Hematopoietic multipotent progenitor cell treated with erythropoietin and hydrocortisone succinate and interleukin-3 and kit ligand, for 8 days (in vitro differentiated cells): ENCODE measurements at regions not wholly inside any gene's neighbourhood (a gene's known extent, or its start where the extent isn't known, plus 50 kb on each side); places are given as distances from the start of the nearest gene placed in this dataset.

Source experiments
- DNase-seq: peaks from one replicate; pipeline ENCODE4 v3.0.0-alpha.2; 2015

DNA sequence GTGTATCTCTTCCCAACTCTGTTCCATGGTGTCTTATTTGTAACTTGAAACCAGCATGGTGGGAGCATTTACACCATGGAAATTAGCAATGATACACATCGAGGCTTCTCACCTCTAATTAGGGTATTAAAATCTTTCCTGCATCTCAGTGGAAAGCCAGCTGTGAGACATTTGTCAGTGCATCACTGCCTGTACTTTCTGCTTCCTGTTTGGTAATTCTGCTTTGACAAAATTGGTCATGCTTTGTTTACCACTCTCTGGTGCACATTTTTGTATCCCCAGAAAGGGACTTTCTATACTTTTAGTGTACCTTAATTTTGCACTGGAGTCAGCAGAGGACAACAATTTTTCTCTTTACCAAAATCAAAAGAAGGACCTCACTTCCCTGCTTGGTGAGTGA lies 402.1 kb downstream of the PDCD6IP start:
- no peak for DNase-seq

GRCh38 chr3:34202975-34203374 lies 404.5 kb downstream of the PDCD6IP start:
- no peak for DNase-seq

DNA sequence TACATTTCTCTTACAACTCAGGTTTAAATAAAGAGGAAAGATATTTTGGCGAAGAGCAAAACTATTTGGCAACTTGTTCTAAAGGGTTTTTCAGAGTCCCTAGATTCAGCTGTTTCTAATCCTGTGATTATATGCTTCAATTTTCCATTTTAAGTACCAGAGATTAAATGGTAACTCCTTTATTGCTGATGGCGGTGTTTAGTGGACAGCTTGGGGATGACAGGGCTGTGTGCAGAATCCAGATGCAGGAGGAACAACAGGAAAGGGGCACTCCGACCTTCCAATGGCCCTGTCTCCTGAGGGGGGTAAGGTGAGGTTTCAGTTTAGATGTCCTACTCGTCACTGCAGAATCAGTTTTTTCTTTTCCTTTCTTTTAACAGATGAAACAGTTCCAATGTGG lies 405.0 kb downstream of the PDCD6IP start:
- DNase-seq: no peak

- DNase-seq: no peak
Observed at GRCh38 chr3:34207002-34207401, 408.6 kb downstream of the PDCD6IP start.

DNA sequence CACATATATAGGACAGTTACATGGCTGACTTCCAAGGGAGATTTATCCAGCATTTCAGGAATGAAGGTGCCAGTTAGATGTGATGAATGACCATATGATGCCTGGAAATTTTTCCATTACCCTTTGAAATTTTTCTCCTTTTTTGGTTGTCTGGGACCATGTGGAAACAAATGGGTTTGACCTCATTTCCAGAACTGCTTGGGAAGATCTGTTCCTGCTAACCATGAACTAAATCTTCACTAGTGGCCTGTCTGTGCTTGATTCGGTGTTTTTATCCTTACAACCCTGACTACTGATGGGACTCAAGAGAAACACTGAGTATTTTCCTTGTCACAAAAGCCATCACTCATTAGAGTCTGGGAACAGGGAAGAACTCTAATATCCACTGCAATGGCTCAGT lies 409.4 kb downstream of the PDCD6IP start:
- DNase-seq: no peak

- DNase-seq: no peak
Observed at GRCh38 chr3:34212175-34212574, 413.7 kb downstream of the PDCD6IP start.

- DNase-seq: no peak
Observed at GRCh38 chr3:34212656-34213055, 414.2 kb downstream of the PDCD6IP start.

DNA sequence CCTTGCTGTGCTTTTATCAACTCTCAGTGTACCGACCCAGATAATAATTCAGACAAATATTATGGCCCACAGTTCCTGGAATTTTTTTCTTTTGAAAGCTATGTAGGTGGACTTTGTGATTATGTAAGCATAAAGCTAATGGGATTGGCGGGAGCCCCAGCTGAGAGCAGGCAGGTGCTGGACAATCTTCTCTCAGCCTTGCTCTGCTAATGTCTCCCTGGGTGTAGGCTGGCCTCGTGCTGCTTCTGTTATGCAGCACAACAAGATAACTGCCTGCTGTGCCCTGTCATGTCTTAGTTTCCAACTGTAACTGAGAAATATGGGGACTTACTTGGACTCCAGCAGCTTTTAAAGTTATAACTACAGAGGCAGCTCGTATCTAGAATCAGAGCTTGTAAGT lies 415.0 kb downstream of the PDCD6IP start:
- DNase-seq: no peak

- DNase-seq: no peak
Observed at GRCh38 chr3:34216711-34217335, 418.4 kb downstream of the PDCD6IP start.

DNA sequence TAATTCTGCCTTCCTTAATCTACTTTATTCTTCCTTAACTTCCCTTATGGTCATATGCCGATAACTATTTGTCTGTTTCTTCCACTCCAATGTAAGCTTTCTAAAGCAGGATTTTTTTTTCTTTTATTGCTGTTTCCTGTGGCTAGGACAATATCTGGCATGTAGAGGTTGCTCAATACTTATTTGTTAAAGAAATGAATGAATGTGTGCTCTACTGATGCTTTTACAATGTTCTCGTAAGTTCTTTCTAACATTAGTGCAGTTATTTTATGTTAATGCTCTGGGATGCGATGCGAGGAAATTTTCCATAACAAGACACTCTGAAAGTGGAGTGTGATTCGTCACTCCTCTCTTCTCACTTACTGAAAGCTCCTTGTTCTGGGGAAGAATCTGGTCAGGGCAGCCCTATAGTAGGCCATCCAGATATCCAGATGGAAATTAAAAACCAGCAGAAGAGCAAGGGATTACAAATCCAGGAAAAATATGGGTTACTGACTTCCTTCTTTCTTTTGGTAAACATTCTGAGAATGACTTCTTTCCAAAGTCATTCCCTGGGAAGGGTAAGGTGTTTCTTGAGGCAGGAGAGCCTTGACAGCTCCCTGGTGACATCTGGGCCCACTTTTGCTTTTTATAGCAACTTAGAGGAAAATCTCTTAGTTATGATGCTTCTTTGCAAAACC lies 420.4 kb downstream of the PDCD6IP start:
- no peak for DNase-seq

GRCh38 chr3:34219556-34219955 lies 421.1 kb downstream of the PDCD6IP start:
- no peak for DNase-seq

- no peak for DNase-seq
Observed at GRCh38 chr3:34225821-34226366, 427.5 kb downstream of the PDCD6IP start.

GRCh38 chr3:34229876-34230275 lies 431.4 kb downstream of the PDCD6IP start:
- DNase-seq: no peak

DNA sequence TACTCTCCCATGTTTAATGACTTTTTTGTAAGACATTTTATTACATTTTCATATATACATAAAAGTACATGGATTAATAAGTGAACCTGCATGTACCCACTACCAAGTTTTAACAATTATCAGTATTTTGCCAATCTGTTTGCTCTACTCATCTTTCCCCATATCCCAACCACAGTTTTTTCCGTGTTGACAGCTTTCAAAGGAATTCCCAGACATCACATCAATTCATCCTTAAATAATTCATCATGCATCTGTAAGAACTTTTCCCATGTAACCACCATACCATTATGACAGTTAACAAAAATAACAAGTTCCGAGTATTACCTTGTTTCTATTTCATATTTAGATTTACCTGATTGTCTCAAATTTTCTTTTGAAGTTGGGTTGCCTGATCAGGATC lies 436.7 kb downstream of the PDCD6IP start:
- DNase-seq: no peak

- no peak for DNase-seq
Observed at GRCh38 chr3:34237946-34238345, 439.5 kb downstream of the PDCD6IP start.

GRCh38 chr3:34238407-34238806 lies 440.0 kb downstream of the PDCD6IP start:
- DNase-seq: no peak

- DNase-seq: no peak
Observed at GRCh38 chr3:34239287-34239686, 440.9 kb downstream of the PDCD6IP start.

- no peak for DNase-seq
Observed at GRCh38 chr3:34239875-34240274, 441.4 kb downstream of the PDCD6IP start.

DNA sequence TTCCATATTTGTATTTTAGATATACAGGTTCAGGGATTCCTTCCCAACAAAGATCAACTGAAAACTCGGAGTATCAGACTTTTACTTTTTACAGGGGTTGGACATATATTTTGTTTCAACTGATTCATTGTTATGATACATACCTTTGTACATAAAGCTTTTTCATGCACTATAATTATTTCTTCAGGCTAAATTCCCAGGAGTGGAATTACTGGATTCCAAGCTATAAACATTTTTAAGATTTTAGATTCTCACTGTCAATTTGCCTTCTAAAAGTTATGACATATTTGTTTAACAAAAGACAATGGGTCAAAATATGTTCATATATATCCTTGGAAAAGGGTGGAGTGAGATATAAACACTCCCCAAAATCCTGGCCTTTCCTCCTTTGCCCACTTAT lies 449.0 kb downstream of the PDCD6IP start:
- DNase-seq: no peak

DNA sequence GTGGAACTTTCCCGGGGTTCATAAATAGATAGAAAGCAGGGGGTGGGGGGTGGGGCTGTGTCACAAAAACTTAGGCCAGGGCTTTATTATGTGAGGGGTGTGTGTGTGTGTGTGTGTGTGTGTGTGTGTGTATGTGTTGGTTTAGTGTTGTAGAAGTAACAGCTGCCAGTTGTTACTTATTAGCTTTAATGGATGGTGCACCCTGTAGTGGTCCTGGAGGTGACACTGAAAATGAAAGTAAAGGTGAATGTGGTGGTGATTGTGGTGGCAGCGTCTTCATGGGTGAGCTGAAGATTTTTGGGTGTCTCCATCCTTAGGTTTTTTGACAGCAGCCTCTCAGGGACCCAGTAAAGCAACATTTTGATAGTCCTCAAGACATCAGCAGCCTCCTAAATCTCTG lies 449.9 kb downstream of the PDCD6IP start:
- DNase-seq: no peak

GRCh38 chr3:34254285-34254684 lies 455.9 kb downstream of the PDCD6IP start:
- no peak for DNase-seq

DNA sequence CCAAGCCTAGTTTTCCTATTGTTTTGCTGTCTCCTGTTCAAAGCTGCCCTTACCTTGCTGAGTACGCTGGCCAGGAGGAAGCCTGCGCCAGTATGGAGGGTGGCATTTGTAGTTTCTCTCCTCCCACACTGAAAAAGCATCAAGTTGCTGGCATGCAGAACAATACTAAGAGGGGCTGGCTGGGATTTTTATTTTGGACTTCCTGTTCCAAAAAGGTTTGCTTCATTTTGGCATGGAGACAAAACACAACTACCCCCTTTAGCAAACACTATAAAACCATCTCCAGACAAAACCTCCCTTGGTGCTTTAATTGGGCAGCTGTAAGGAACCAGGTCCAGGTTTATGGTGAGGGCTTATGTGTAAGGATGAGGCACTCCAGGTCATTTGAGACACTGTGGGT lies 457.6 kb downstream of the PDCD6IP start:
- no peak for DNase-seq

- no peak for DNase-seq
Observed at GRCh38 chr3:34256791-34257190, 458.4 kb downstream of the PDCD6IP start.

DNA sequence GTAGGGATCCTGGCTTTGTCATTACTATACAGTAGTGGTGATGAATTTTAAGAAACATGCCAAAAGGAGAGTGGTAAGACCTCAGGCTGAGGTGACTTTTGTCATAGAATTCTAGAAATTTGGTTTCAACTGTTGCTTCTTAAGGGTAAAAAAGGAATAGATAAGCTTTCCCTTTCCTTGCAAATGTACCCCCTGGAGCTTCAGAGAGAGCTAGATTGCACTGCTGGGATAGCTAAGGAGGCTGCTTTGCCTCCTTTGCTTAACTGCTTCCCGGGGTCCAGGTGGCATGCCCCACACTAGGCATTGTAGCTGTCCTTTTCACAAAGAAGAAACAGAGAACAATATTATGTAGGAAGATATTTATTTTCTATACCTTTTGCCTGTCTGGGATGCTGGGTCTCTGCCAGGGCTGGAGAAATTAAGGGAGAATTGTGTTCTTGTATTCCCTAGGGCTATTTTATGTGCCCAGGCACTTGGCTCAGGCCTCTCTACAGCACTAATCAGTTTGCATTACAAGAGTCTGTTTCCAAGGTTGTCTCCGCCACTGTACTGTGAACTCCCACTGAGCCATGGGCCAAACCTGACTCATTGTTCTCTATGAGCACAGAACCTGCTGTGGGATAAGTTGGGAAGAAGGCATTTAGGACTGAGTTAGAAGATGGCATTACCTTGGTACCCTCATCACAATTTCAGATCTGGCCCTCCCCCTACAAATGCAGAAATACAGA lies 460.0 kb downstream of the PDCD6IP start:
- DNase-seq: no peak
